ENCODE measurements at regions not wholly inside any gene's neighbourhood (a gene's known extent, or its start where the extent isn't known, plus 50 kb on each side); places are given as distances from the start of the nearest gene placed in this dataset.

- DNase-seq (no peak), ATAC-seq (no peak)
- no peaks in the 10 kb centered on the region for H3K9me3 ChIP-seq
- H3K4me3 ChIP-seq = no peak overlapping the region
- peaks cover 0 to 7% (median 0%) of the 10 kb centered on the region in 7 donors for H3K27me3 ChIP-seq
- no peaks in the 10 kb centered on the region for H3K36me3 ChIP-seq
- intact Hi-C loops (cut with DNase I) = no loop called here
- H3K27ac ChIP-seq = no peak overlapping the region
- no peaks in the 10 kb centered on the region for H3K4me1 ChIP-seq
- TF ChIP-seq CTCF (IDR thresholded peaks at IDR 0.05) = no peak
- WGBS, 2 donors = 34 to 42% methylated on average over 4 of the region's 4 CpGs
Measured at GRCh38 chr3:34296796-34297195, 498.4 kb downstream of the PDCD6IP start.

- WGBS, 2 donors = 85 to 93% methylated on average over 2 of the region's 2 CpGs
- no peak for DNase-seq
Measured at GRCh38 chr3:34298653-34299052, 500.2 kb downstream of the PDCD6IP start.

GRCh38 chr3:34300621-34301020 is 502.2 kb downstream of the PDCD6IP start:
- no peak for ATAC-seq
- H3K4me1 ChIP-seq = no peaks in the 10 kb centered on the region
- H3K9me3 ChIP-seq = no peaks in the 10 kb centered on the region
- H3K27me3 ChIP-seq = peaks cover 0 to 7% (median 0%) of the 10 kb centered on the region in 7 donors
- TF ChIP-seq CTCF (IDR thresholded peaks at IDR 0.05) = no peak
- no peak for DNase-seq
- no peaks in the 10 kb centered on the region for H3K36me3 ChIP-seq
- no peak overlapping the region for H3K27ac ChIP-seq
- intact Hi-C loops (cut with DNase I) = no loop called here
- 51 to 65% methylated on average over 3 of the region's 3 CpGs for WGBS, 2 donors
- no peak overlapping the region for H3K4me3 ChIP-seq

More at GRCh38 chr3:34298653-34299052, 500.2 kb downstream of the PDCD6IP start:
- Histone ChIP-seq H3K36me3 (no peaks in the 10 kb centered on the region), H3K9me3 (no peaks in the 10 kb centered on the region), H3K27ac (no peak overlapping the region), H3K27me3 (peaks cover 0 to 7% (median 0%) of the 10 kb centered on the region in 7 donors), H3K4me3 (no peak overlapping the region), H3K4me1 (no peaks in the 10 kb centered on the region)
- TF ChIP-seq CTCF (IDR thresholded peaks at IDR 0.05) = no peak
- intact Hi-C loops (cut with DNase I) = no loop called here
- ATAC-seq = no peak

GRCh38 chr3:34301313-34301712 is 502.9 kb downstream of the PDCD6IP start:
- 90 to 93% methylated on average over 2 of the region's 2 CpGs for WGBS, 2 donors
- Histone ChIP-seq H3K4me1 (no peaks in the 10 kb centered on the region), H3K27me3 (peaks cover 0 to 7% (median 0%) of the 10 kb centered on the region in 7 donors), H3K9me3 (no peaks in the 10 kb centered on the region), H3K27ac (no peak overlapping the region), H3K36me3 (no peaks in the 10 kb centered on the region), H3K4me3 (no peak overlapping the region)
- TF ChIP-seq CTCF (IDR thresholded peaks at IDR 0.05) = no peak
- ATAC-seq (no peak), DNase-seq (no peak)
- intact Hi-C loops (cut with DNase I) = no loop called here

Measured in heart right ventricle (tissue), 16 donors.